ENCODE measurements at regions not wholly inside any gene's neighbourhood (a gene's known extent, or its start where the extent isn't known, plus 50 kb on each side); places are given as distances from the start of the nearest gene placed in this dataset.

- no peak overlapping the region for H2AFZ ChIP-seq (ENCODE audit: low read length)
- H3K9me3 ChIP-seq (ENCODE audit: insufficient read depth, low read depth, low read length): no peaks in the 10 kb centered on the region
- TF ChIP-seq CTCF (conservative IDR thresholded peaks at IDR 0.05; ENCODE audit: low read length) (no peak), EZH2phosphoT487 (IDR thresholded peaks at IDR 0.05; ENCODE audit: borderline replicate concordance) (no peak)
- H3K36me3 ChIP-seq (ENCODE audit: insufficient read depth, low read length): no peaks in the 10 kb centered on the region
- H3F3A ChIP-seq (ENCODE audit: low read depth): no peaks in the 10 kb centered on the region
- no peaks in the 10 kb centered on the region for H3K79me2 ChIP-seq (ENCODE audit: insufficient read depth, low read length)
- H4K20me1 ChIP-seq (ENCODE audit: insufficient read depth, low read length, poor library complexity, severe bottlenecking): no peaks in the 10 kb centered on the region
- peaks cover 5% of the 10 kb centered on the region for H3K4me1 ChIP-seq (ENCODE audit: insufficient read depth, low read length, poor library complexity, severe bottlenecking)
- no peaks in the 10 kb centered on the region for H3K27me3 ChIP-seq (ENCODE audit: insufficient read depth, low read length, poor library complexity, severe bottlenecking)
- no peak overlapping the region for H3K4me2 ChIP-seq (ENCODE audit: low read depth, low read length, poor library complexity, severe bottlenecking)
- no peaks in the 10 kb centered on the region for H3K9me2 ChIP-seq (replicated peaks; ENCODE audit: low read depth, low read length)
- no peak overlapping the region for H3K9ac ChIP-seq (ENCODE audit: low read depth, low read length, poor library complexity, severe bottlenecking)
- H3K4me3 ChIP-seq (ENCODE audit: low read length, poor library complexity, severe bottlenecking): no peak overlapping the region
These were observed 63.4 kb upstream of the BTN3A2 start for GRCh38 chr6:26301638-26302037.

GRCh38 chr6:26302941-26303559 is 61.9 kb upstream of the BTN3A2 start:
- H3K79me2 ChIP-seq (ENCODE audit: insufficient read depth, low read length): no peaks in the 10 kb centered on the region

GRCh38 chr6:26304213-26304796 is 60.7 kb upstream of the BTN3A2 start:
- no peaks in the 10 kb centered on the region for H3K9me2 ChIP-seq (replicated peaks; ENCODE audit: low read depth, low read length)
- peaks cover 29% of the 10 kb centered on the region for H3K4me1 ChIP-seq (ENCODE audit: insufficient read depth, low read length, poor library complexity, severe bottlenecking)
- H2AFZ ChIP-seq (ENCODE audit: low read length): no peak overlapping the region
- H3K79me2 ChIP-seq (ENCODE audit: insufficient read depth, low read length): no peaks in the 10 kb centered on the region
- H3K27me3 ChIP-seq (ENCODE audit: insufficient read depth, low read length, poor library complexity, severe bottlenecking): no peaks in the 10 kb centered on the region
- no peak overlapping the region for H3K4me3 ChIP-seq (ENCODE audit: low read length, poor library complexity, severe bottlenecking)
- H3K36me3 ChIP-seq (ENCODE audit: insufficient read depth, low read length): no peaks in the 10 kb centered on the region
- H3K4me2 ChIP-seq (ENCODE audit: low read depth, low read length, poor library complexity, severe bottlenecking): no peak overlapping the region
- no peak for TF ChIP-seq EZH2phosphoT487 (IDR thresholded peaks at IDR 0.05; ENCODE audit: borderline replicate concordance)
- no peak for TF ChIP-seq CTCF (conservative IDR thresholded peaks at IDR 0.05; ENCODE audit: low read length)
- H3F3A ChIP-seq (ENCODE audit: low read depth): no peaks in the 10 kb centered on the region
- H3K9ac ChIP-seq (ENCODE audit: low read depth, low read length, poor library complexity, severe bottlenecking): no peak overlapping the region
- no peaks in the 10 kb centered on the region for H4K20me1 ChIP-seq (ENCODE audit: insufficient read depth, low read length, poor library complexity, severe bottlenecking)
- no peaks in the 10 kb centered on the region for H3K9me3 ChIP-seq (ENCODE audit: insufficient read depth, low read depth, low read length)

More at GRCh38 chr6:26302941-26303559, 61.9 kb upstream of the BTN3A2 start:
- Histone ChIP-seq H2AFZ (ENCODE audit: low read length) (no peak overlapping the region), H3K9ac (ENCODE audit: low read depth, low read length, poor library complexity, severe bottlenecking) (no peak overlapping the region), H3K36me3 (ENCODE audit: insufficient read depth, low read length) (no peaks in the 10 kb centered on the region), H3K9me3 (ENCODE audit: insufficient read depth, low read depth, low read length) (no peaks in the 10 kb centered on the region), H3K27me3 (ENCODE audit: insufficient read depth, low read length, poor library complexity, severe bottlenecking) (no peaks in the 10 kb centered on the region), H3K4me2 (ENCODE audit: low read depth, low read length, poor library complexity, severe bottlenecking) (no peak overlapping the region), H3K4me3 (ENCODE audit: low read length, poor library complexity, severe bottlenecking) (no peak overlapping the region), H3F3A (ENCODE audit: low read depth) (no peaks in the 10 kb centered on the region), H4K20me1 (ENCODE audit: insufficient read depth, low read length, poor library complexity, severe bottlenecking) (no peaks in the 10 kb centered on the region), H3K4me1 (ENCODE audit: insufficient read depth, low read length, poor library complexity, severe bottlenecking) (peaks cover 19% of the 10 kb centered on the region), H3K9me2 (replicated peaks; ENCODE audit: low read depth, low read length) (no peaks in the 10 kb centered on the region)
- TF ChIP-seq EZH2phosphoT487 (IDR thresholded peaks at IDR 0.05; ENCODE audit: borderline replicate concordance): no peak
- TF ChIP-seq CTCF (conservative IDR thresholded peaks at IDR 0.05; ENCODE audit: low read length): no peak
